DMS 273 (cell line): ENCODE measurements at regions not wholly inside any gene's neighbourhood (a gene's known extent, or its start where the extent isn't known, plus 50 kb on each side); places are given as distances from the start of the nearest gene placed in this dataset.
A peak's percentile ranks its signal among the peaks of the same experiment; 100 is the strongest.

Experiments used
- DNase-seq: peaks from one replicate; lab custom pipeline; 2025; ENCODE audit not compliant: unreplicated experiment; lab: John Stamatoyannopoulos, UW

GRCh38 chr13:106056851-106057250, 478.6 kb downstream of the EFNB2 start:
- no peak for DNase-seq

- DNase-seq, result no peak
Measured at GRCh38 chr13:106052200-106052767, 483.2 kb downstream of the EFNB2 start.

GRCh38 chr13:106049171-106049570, 486.3 kb downstream of the EFNB2 start:
- DNase-seq, result no peak

GRCh38 chr13:106048386-106048785, 487.1 kb downstream of the EFNB2 start:
- no peak for DNase-seq

- DNase-seq, result no peak
Measured at GRCh38 chr13:106047859-106048258, 487.6 kb downstream of the EFNB2 start.

GRCh38 chr13:106042996-106043581, 492.4 kb downstream of the EFNB2 start:
- DNase-seq, result no peak

GRCh38 chr13:106041445-106041844, 494.0 kb downstream of the EFNB2 start:
- DNase-seq, result no peak

GRCh38 chr13:106038752-106039151, 496.7 kb downstream of the EFNB2 start:
- no peak for DNase-seq

- DNase-seq, result peak; percentile 15
Measured at GRCh38 chr13:106036870-106037269, 498.6 kb downstream of the EFNB2 start.

- no peak for DNase-seq
Measured at GRCh38 chr13:106034201-106034600, 501.3 kb downstream of the EFNB2 start.

- DNase-seq, result peak; percentile 15
Measured at GRCh38 chr13:106033659-106034058, 501.8 kb downstream of the EFNB2 start.

GRCh38 chr13:106032441-106032840, 503.0 kb downstream of the EFNB2 start:
- peak; percentile 3 for DNase-seq

- peak; percentile 21 for DNase-seq
Measured at GRCh38 chr13:106029676-106030290, 505.7 kb downstream of the EFNB2 start.

GRCh38 chr13:106028911-106029310, 506.6 kb downstream of the EFNB2 start:
- no peak for DNase-seq

- DNase-seq, result no peak
Measured at GRCh38 chr13:106011600-106011999, 523.9 kb downstream of the EFNB2 start.

- no peak for DNase-seq
Measured at GRCh38 chr13:106010836-106011235, 524.6 kb downstream of the EFNB2 start.

- DNase-seq, result no peak
Measured at GRCh38 chr13:106008540-106008939, 526.9 kb downstream of the EFNB2 start.

- no peak for DNase-seq
Measured at GRCh38 chr13:106007156-106007555, 528.3 kb downstream of the EFNB2 start.

GRCh38 chr13:106003651-106004050, 531.8 kb downstream of the EFNB2 start:
- DNase-seq, result no peak

- no peak for DNase-seq
Measured at GRCh38 chr13:106001443-106001842, 534.0 kb downstream of the EFNB2 start.

- DNase-seq, result no peak
Measured at GRCh38 chr13:105997581-105998550, 537.6 kb downstream of the EFNB2 start.
